BE2C (cell line): ENCODE measurements at regions not wholly inside any gene's neighbourhood (a gene's known extent, or its start where the extent isn't known, plus 50 kb on each side); places are given as distances from the start of the nearest gene placed in this dataset.

Experiments
- DNase-seq: peaks from one replicate; pipeline ENCODE4 v3.0.0-alpha.2; 2020
- H3K27me3 ChIP-seq: fragments of 250-450 bp; sonication (Bioruptor Pico); 2 replicates; pipeline ENCODE4 v1.5.1; 2020; ENCODE audit warnings: mild to moderate bottlenecking
- H3K36me3 ChIP-seq: fragments of 250-450 bp; sonication (Bioruptor Pico); 2 replicates; pipeline ENCODE4 v1.5.1; 2020; ENCODE audit warnings: mild to moderate bottlenecking
- H3K4me1 ChIP-seq: fragments of 250-450 bp; sonication (Bioruptor Pico); 2 replicates; pipeline ENCODE4 v1.5.1; 2020
- H3K4me3 ChIP-seq: 2 replicates; pipeline ENCODE4 v1.5.1; 2011; ENCODE audit warnings: low read depth, low read length
- H3K9me3 ChIP-seq: fragments of 250-450 bp; sonication (Bioruptor Pico); 2 replicates; pipeline ENCODE4 v1.5.1; 2020
- TF ChIP-seq, protein P1 (sequence below): IDR thresholded peaks from 2 replicates; pipeline ENCODE4 v1.5.1; 2012; ENCODE audit warnings: mild to moderate bottlenecking, low read depth, low read length

DNA sequence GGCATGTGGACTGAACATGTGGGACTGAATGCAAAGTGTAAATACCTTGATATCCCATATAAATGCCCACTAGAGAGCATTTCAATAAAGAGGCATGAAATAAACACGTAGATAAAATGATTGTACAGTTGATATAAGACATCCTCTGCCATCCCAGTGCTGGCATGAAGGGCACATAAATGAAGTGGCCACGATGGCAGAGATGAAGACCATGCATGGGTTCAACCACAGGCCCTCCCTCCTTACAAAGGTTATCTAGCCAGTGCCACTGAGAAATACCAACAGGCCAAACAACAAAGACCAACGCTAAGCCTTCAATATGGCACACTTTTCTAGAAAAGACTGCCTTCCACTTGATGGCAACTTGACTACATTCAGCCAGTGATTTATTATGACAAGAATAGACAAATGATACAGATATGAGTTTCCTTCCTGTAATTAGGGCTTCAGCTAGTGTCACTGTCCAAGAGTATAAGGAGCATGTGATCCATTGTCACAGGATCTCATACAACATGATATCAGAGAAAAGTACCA, 493.9 kb upstream of the MAP2 start:
- Histone ChIP-seq H3K36me3 (no peaks in the 10 kb centered on the region), H3K4me1 (peaks cover 9% of the 10 kb centered on the region; the same call in 1 of the 2 replicates), H3K27me3 (no peaks in the 10 kb centered on the region), H3K9me3 (no peaks in the 10 kb centered on the region), H3K4me3 (no peak overlapping the region)
- TF ChIP-seq, protein P1, sequence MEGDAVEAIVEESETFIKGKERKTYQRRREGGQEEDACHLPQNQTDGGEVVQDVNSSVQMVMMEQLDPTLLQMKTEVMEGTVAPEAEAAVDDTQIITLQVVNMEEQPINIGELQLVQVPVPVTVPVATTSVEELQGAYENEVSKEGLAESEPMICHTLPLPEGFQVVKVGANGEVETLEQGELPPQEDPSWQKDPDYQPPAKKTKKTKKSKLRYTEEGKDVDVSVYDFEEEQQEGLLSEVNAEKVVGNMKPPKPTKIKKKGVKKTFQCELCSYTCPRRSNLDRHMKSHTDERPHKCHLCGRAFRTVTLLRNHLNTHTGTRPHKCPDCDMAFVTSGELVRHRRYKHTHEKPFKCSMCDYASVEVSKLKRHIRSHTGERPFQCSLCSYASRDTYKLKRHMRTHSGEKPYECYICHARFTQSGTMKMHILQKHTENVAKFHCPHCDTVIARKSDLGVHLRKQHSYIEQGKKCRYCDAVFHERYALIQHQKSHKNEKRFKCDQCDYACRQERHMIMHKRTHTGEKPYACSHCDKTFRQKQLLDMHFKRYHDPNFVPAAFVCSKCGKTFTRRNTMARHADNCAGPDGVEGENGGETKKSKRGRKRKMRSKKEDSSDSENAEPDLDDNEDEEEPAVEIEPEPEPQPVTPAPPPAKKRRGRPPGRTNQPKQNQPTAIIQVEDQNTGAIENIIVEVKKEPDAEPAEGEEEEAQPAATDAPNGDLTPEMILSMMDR, result no peak
- no peak for DNase-seq

DNA sequence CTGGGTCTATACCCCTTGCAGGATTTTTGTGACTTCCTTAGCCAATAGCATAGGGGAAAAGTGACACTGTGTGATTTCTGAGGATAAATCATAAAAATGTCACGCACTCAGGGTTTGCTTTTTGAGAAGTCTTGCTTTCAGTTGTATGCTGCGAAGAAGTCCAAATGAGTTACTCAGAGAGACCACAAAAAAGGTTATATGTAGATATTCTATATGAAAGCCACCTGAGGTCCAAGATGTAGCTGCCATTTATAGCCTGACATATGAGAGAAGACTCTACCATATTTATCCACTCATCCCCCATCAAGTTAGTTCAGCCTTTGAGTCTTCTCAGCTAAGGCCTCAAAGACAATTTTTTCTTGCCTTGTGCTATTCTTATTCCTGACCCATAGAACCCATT, 488.3 kb upstream of the MAP2 start:
- Histone ChIP-seq H3K4me3 (no peak overlapping the region), H3K4me1 (no peaks in the 10 kb centered on the region), H3K9me3 (no peaks in the 10 kb centered on the region), H3K36me3 (no peaks in the 10 kb centered on the region), H3K27me3 (no peaks in the 10 kb centered on the region)
- DNase-seq, result no peak
- TF ChIP-seq, protein P1, result no peak

DNA sequence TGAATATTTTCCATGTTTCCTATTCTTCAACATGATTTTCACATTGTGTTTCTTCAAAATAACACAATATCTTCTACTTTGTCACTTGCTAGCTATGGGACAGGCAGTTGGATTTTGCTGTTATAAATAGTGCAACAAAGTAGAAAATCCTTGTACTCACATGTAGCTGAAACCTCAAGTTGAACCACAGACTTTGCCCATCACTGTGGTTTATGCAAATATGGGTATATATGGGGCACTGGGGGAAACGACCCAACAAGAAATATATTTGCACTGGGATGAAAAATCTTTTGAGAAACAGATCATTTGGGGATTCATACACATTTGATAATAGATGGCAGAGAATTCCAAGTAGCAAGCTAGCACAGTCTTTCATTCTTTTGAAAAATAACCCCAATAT, 486.3 kb upstream of the MAP2 start:
- DNase-seq, result no peak
- H3K27me3 ChIP-seq, result no peaks in the 10 kb centered on the region
- no peaks in the 10 kb centered on the region for H3K4me1 ChIP-seq
- no peaks in the 10 kb centered on the region for H3K9me3 ChIP-seq
- TF ChIP-seq, protein P1, result no peak
- no peaks in the 10 kb centered on the region for H3K36me3 ChIP-seq
- H3K4me3 ChIP-seq, result no peak overlapping the region

DNA sequence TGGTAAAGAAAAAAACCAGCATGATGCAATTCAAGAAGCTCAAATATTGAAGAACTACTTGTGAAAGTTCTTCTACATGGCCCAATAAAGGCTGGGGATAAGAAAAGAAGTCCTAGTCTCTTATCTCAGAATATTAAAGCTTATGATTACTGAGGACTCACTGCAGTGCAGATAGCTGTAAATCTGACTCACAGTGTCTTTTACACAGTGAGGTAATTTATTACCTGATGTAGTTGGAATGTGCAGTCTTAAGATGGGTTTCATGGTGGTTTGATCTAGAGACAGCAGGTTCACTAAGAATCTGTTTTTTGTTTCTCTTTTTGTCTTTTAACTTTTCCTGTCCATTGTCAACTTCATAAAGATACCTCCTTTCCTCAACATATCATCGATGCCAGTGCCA, 484.0 kb upstream of the MAP2 start:
- TF ChIP-seq, protein P1, result no peak
- no peaks in the 10 kb centered on the region for H3K27me3 ChIP-seq
- no peak for DNase-seq
- H3K4me1 ChIP-seq, result no peaks in the 10 kb centered on the region; the same call in 1 of the 2 replicates
- H3K9me3 ChIP-seq, result no peaks in the 10 kb centered on the region
- H3K36me3 ChIP-seq, result no peaks in the 10 kb centered on the region
- no peak overlapping the region for H3K4me3 ChIP-seq

DNA sequence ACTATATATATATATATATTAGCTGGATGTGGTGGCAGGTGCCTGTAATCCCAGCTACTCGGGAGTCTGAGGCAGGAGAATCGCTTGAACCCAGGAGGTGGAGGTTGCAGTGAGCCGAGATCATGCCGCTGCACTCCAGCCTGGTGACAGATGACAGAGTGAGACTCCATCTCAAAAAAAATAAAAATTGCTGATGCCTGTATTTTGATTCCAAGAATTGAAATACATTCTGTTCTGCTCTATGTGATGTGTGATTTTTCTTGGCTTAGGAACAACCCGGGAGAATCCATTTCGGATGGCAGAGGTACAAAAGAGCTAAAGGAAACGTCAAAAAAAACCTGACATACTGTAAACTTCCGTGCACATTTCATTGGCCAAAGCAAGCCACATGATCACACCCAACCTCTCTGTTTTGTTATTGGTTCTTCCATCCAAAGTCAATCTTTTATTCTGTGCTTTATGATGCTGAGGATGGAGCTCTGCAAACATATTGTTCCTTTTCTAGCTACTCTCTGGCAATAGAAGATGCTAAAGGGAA, 478.1 kb upstream of the MAP2 start:
- TF ChIP-seq, protein P1, result no peak
- DNase-seq, result no peak
- Histone ChIP-seq H3K9me3 (no peaks in the 10 kb centered on the region), H3K4me1 (no peaks in the 10 kb centered on the region; the same call in 1 of the 2 replicates), H3K4me3 (no peak overlapping the region), H3K36me3 (no peaks in the 10 kb centered on the region), H3K27me3 (no peaks in the 10 kb centered on the region)

DNA sequence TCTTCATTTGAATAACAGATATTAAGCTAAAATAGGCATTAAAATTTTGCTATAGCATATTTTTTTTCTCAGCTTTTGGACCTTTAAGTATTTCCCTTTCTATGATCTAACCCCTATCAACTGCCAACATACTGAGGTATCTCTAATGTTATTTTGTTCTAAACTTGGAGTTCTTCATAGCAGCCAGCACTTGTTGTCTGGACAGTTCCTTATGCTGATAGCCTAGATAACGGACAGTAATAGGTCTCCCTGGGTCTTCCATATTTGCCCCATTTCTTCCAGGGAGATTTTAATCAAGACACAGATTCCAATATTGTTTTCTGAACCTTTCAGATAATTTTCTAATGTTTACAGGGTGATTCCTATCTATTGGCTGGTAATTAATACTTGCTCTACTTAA, 475.8 kb upstream of the MAP2 start:
- Histone ChIP-seq H3K36me3 (no peaks in the 10 kb centered on the region), H3K9me3 (no peaks in the 10 kb centered on the region), H3K4me3 (no peak overlapping the region), H3K27me3 (no peaks in the 10 kb centered on the region), H3K4me1 (no peaks in the 10 kb centered on the region; the same call in 1 of the 2 replicates)
- TF ChIP-seq, protein P1, result no peak
- DNase-seq, result no peak
